Posterior vena cava (tissue), 2 donors: ENCODE measurements at regions not wholly inside any gene's neighbourhood (a gene's known extent, or its start where the extent isn't known, plus 50 kb on each side); places are given as distances from the start of the nearest gene placed in this dataset.

ENCODE experiments used
- DNase-seq: peaks from one replicate; pipeline ENCODE4 v3.0.0-alpha.2; 2020; ENCODE audit warnings: low spot score
- intact Hi-C, 2 donors: fragments of 100-400 bp; cut with DNase I; formaldehyde crosslinking; loops; one replicate each; pipeline versions ENCODE4 v1.14.1 to v1.14.2; 2022 to 2023
- donor health status: DM: yes; HTN: yes; CAD: no.
- donor health status: DM: yes; HTN: yes; CAD: no.

DNA sequence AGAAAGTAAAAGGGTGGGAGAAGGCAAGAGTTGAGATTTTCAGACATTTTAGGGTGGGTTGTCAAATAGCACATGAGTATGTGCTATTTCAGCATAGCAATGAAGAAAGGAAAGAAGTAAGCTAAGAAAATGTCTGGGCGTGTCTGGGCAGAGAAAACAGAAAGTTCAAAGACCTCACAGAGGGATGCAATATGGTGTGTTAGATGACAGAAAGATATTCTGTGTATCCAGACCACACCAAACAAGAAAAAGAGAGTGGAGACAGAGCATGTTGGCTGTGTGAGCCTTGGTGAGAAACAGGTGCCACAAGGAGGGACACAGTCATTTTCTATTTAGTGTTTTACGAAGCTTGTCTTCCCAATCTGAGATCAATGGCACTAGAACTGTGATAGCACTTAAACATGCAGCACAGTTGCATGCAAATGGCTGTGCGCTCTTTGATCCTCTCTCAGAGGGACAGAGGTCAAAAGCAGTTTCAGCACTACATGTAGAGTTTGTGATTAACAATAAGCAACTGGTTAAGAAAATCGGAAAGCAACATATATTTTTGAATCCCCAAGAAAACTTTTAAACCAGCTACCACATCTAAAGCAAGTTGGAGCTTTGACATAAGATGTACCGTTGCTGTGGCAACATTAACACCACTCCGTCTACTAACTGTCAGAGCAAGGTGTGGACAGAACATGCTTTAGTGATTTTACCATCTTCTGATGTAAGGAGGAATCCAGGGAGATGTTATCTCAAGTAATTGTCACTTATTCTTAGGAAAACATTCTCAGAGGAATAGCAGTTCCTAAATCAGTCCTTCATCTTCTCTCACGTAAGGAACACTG lies 515.5 kb upstream of the NOX3 start:
- DNase-seq, result no peak
- intact Hi-C loops, result no loop called here

DNA sequence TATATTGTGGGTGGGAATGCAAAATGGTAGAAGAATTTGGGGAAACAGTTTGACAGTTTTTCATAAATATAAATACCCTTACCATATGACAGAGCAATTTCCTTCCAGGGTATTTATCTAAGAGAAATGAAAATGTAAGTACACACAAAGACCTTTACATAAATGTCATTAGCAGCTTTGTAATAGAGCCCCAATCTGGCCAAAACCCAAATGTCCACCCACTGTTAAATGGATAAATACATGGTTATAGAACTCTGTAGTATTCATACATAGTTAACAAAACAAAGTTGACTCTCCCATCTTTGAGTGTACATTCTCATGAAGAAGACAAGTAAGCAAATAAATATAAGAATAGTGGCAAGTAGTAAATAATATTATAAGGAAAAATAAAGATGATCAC lies 514.8 kb upstream of the NOX3 start:
- intact Hi-C loops, result no loop called here
- DNase-seq, result no peak

GRCh38 chr6:155968921-155969320 lies 513.3 kb upstream of the NOX3 start:
- no peak for DNase-seq
- intact Hi-C loops, result no loop called here

DNA sequence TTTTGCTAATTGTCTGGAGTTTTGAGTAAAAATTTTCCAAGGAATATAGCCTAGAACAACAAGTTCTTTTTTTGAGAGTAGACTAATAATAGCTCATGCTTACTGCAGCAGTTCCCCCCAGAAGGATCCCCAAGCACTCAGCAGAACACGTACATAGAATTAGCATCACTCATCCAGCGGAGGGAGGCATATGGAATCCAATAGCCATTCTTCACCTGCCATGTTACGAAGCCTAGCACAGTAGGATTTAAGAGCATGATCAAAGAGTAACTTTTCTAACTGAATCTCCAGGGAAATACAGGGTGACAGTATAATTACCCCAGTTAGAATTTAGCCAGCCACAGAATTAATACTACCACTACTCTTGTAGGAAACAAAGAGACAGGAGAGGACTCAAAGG lies 511.7 kb upstream of the NOX3 start:
- DNase-seq, result no peak
- intact Hi-C loops, result no loop called here

DNA sequence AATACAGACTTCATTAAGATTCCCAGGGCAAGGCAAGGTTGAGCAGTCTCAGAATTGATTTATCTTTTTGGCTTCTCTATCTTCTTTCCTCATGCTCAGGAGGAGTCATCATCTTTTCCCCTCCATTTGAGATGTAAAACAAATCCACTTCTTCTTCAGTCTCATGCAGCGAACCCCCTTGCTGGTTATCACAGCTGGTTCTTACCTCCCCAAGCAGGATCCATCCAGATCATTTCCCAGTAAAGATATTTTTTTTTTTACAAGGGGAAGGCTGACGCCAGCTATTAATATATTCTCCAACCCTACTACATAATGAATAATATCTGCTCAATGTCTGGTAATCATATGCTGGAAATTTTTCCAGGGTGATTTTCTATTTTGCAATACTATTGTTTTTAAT lies 508.9 kb upstream of the NOX3 start:
- intact Hi-C loops, result no loop called here
- no peak for DNase-seq

GRCh38 chr6:155962276-155962675 lies 506.6 kb upstream of the NOX3 start:
- intact Hi-C loops, result no loop called here
- DNase-seq, result no peak

GRCh38 chr6:155959898-155960495 lies 504.4 kb upstream of the NOX3 start:
- intact Hi-C loops, result no loop called here
- DNase-seq, result no peak

- DNase-seq, result no peak
- intact Hi-C loops, result no loop called here
Observed at GRCh38 chr6:155958550-155958949, 502.9 kb upstream of the NOX3 start.

DNA sequence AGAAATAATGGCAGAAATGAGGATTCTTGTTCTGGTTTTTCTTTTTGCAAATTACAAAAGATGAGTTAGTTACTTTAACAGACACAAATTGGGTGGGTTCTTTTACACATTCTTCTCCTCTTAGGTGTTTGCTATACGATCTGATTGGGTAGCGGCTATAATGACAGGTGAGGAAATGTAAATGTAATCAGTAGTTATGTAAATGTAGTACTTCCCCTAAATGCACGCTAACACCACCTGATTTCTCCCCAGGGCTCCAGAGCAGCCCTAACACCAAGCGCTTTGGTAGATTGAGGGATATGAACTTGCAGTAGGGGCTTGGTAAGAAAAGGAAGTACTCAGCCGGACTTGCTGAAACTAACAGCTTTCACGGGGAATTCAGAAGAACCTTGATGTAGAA lies 499.4 kb upstream of the NOX3 start:
- DNase-seq, result no peak

DNA sequence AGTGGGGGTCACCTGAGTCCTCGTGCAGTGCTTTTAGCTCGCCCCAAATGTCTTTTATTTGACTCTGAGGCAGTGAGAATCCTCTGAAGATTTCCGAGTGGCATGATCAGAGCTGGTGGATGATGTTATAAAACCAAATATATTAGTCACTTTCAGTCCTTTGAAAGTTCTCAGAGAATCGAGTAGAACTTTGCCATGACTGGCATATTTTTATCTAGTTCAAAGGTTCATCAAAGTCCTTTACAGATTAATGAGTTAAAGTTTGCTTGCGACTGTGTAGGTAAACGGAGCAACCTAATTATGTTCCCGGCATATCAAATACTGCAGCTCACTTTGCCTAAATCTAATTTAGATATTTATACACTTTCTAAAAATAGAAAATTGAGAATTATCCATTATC lies 498.5 kb upstream of the NOX3 start:
- no peak for DNase-seq
- intact Hi-C loops, result no loop called here

More for the DNA sequence above, 499.4 kb upstream of the NOX3 start:
- intact Hi-C loops, result no loop called here

DNA sequence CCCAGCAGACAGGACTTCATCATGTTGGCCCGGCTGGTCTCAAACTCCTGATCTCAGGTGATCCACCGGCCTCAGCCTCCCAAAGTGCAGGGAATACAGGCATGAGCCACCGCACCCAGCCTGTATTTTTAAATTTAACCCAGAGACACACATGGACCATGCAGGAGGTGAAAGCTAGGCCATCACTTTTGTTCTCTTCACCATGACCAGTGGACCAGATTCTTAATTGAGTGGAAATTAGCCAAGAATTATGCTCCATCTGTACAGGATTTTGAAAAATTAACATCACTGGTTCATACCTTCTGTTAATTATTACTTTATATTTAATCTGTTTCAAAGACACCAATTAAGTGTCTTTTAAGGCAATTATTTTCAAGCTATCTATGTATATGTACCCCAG lies 493.6 kb upstream of the NOX3 start:
- DNase-seq, result no peak

GRCh38 chr6:155946860-155947259 lies 491.2 kb upstream of the NOX3 start:
- peak; percentile 64 for DNase-seq
- intact Hi-C loops, result no loop called here

More for the DNA sequence above, 493.6 kb upstream of the NOX3 start:
- intact Hi-C loops, result no loop called here

- no peak for DNase-seq
- intact Hi-C loops, result no loop called here
Observed at GRCh38 chr6:155943635-155944034, 488.0 kb upstream of the NOX3 start.

DNA sequence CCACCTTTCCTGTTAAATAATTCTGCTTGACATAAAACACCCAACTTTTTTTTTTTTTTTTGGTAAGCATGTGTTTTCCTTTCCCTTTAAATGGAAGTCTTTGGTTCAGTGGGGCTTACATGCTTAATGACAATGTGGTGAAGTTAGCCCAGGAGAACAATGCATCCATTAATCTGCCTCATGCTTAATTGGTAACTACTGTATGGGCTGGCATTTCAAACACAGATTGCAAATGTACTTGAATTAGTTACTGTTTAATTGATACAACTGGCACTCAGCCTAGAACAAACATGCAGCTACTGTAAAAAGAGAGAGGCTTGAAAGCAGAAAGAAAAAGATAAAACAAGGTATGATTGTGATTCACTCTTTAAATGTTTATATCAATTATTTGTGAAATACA lies 483.6 kb upstream of the NOX3 start:
- no peak for DNase-seq
- intact Hi-C loops, result no loop called here

DNA sequence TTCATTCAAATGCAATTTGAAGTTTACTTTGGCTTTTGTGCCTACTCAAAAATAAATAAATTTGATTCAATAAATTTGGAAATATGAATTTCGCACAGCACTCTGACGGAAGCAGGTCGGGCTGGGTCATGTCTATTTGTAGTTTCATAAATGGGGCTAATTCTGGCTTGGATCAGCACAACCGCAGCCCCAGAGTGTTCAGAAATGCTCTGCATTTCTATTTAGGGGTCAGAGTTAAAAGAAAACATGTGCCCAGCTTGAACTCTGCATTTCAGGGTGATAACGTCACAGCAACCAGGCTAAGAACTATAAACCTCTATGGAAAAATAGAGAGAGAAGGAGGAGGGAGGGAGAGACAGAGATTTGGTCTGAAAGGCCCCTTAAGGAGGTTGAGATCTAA lies 480.9 kb upstream of the NOX3 start:
- intact Hi-C loops, result no loop called here
- DNase-seq, result no peak

DNA sequence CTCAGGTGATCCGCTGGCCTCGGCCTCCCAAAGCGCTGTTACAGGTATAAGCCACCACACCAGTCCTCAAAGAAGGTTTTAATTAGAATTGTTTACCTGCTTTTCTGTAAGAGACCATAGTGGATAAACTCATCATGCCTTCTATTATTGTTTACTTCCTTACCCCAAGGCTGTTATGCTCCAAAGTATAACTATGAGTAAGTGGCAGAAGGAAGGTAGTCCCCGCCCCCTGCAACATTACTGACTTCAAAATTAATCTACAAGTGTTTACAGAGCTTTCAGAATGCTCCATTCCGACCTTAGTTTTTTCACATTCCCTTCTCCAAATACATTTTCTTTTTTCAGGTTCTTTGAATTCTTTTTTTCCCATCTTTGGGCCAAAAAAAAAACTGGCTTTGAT lies 480.5 kb upstream of the NOX3 start:
- intact Hi-C loops, result no loop called here

GRCh38 chr6:155916846-155917624 lies 461.4 kb upstream of the NOX3 start:
- no peak for DNase-seq
- intact Hi-C loops, result no loop called here

More for the DNA sequence above, 480.5 kb upstream of the NOX3 start:
- no peak for DNase-seq

DNA sequence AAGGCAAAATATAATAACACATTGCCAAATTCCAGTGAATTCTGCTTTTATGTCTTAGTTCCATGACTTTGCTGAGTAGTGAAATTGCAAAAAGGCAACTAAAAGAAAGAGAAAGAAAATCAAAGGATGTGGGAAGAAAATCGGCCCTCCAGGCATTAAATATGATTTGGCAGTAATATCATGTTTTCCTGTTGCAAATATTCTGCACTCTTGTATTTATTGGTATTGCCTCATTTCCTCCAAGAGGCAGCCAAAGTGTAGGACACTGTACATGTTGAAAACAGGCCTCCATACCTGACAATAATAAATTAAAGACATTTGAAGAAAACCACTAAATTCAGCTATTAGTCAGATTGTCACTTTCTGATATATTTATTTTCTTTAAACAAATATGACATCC lies 460.0 kb upstream of the NOX3 start:
- no peak for DNase-seq
- intact Hi-C loops, result no loop called here

- no peak for DNase-seq
- intact Hi-C loops, result no loop called here
Observed at GRCh38 chr6:155913816-155914215, 458.2 kb upstream of the NOX3 start.

DNA sequence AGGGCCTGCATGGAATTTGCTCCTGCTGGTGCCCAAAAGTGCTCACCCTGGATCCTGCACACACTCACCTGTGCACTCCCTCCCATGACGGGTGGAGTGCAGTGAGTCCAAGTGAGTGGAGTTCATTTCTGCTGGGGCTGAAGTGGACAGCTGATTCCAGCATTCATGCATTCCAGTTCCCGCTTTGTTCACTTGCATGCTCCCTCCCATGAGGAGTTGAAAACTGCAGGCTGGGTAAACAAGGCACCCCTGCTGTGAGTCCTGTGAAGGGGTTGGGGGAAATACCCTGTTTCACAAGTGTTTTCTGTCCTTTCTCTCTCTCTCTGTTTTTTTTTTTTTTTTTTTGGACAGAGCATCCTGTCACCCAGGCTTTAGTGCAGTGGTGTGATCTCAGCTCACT lies 454.1 kb upstream of the NOX3 start:
- intact Hi-C loops, result no loop called here
- no peak for DNase-seq
